Activated T-cell treated with anti-CD3 and anti-CD28 coated beads, Interleukin-2, amount 50 U/mL, for 24 hours (primary cell): ENCODE measurements at regions not wholly inside any gene's neighbourhood (a gene's known extent, or its start where the extent isn't known, plus 50 kb on each side); places are given as distances from the start of the nearest gene placed in this dataset.

Experiments used
- DNase-seq: peaks from one replicate; pipeline ENCODE4 v3.0.0-alpha.2; 2020
- H3K27ac Mint-ChIP-seq: 2 replicates; pipeline ENCODE4 v1.8.0; 2020; ENCODE audit warnings: mild to moderate bottlenecking, mixed read lengths
- H3K27me3 Mint-ChIP-seq: 2 replicates; pipeline ENCODE4 v1.8.0; 2020; ENCODE audit warnings: mixed read lengths
- H3K36me3 Mint-ChIP-seq: 2 replicates; pipeline ENCODE4 v1.8.0; 2020; ENCODE audit warnings: low read depth, mixed read lengths
- H3K4me1 Mint-ChIP-seq: 2 replicates; pipeline ENCODE4 v1.8.0; 2020; ENCODE audit warnings: low read depth, mixed read lengths
- H3K4me3 Mint-ChIP-seq: 2 replicates; pipeline ENCODE4 v1.8.0; 2020; ENCODE audit warnings: mild to moderate bottlenecking, moderate library complexity, mixed read lengths
- H3K9me3 Mint-ChIP-seq: 2 replicates; pipeline ENCODE4 v1.8.0; 2020; ENCODE audit warnings: mixed read lengths

DNA sequence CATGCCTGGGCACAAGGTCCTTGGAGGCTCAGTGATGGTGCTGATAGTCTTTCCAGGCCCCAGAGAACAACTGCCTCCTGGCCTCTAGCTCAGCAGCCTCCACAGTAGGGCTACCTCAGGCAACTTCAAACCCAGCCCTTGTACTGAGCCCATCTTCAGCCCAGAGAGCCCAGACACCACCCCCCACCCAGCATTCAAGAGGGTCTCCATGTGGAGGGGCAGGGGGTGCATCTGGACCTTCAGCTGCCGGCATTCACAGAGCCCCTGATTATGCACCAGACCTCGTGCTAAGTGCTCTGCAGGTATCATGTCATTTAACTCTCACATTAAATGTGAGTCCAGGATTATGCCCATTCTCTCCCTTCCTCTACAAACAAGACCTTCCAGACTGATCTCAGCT is 197.0 kb upstream of the ZC3H12A start:
- H3K4me1 Mint-ChIP-seq: no peaks in the 10 kb centered on the region
- H3K9me3 Mint-ChIP-seq: peaks cover 12% of the 10 kb centered on the region
- no peak for DNase-seq
- no peak overlapping the region for H3K27ac Mint-ChIP-seq
- H3K4me3 Mint-ChIP-seq: no peak overlapping the region
- H3K36me3 Mint-ChIP-seq: no peaks in the 10 kb centered on the region
- peaks cover 34% of the 10 kb centered on the region for H3K27me3 Mint-ChIP-seq

DNA sequence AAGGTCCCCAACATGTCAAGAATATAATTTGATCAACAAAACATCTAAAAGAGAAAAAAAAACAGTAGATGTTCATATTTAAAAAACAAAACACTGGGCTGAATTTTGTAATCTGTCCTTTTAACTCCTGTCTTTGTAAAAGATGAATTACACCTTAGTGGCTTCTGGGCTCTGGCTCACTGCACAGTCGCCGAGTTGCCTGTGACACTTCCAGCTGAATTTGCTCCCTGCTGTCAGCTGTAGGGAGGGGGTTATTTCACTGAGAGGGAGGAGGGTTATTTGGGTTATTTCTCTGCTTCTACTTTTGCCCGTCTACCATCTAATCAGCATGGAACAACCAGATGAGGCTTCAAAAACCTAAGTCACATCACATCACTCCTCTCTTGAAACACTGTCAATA is 193.0 kb upstream of the ZC3H12A start:
- no peaks in the 10 kb centered on the region for H3K36me3 Mint-ChIP-seq
- H3K27me3 Mint-ChIP-seq: peaks cover 44% of the 10 kb centered on the region
- H3K4me3 Mint-ChIP-seq: no peak overlapping the region
- peaks cover 12% of the 10 kb centered on the region for H3K9me3 Mint-ChIP-seq
- no peak overlapping the region for H3K27ac Mint-ChIP-seq
- no peak for DNase-seq
- H3K4me1 Mint-ChIP-seq: no peaks in the 10 kb centered on the region

DNA sequence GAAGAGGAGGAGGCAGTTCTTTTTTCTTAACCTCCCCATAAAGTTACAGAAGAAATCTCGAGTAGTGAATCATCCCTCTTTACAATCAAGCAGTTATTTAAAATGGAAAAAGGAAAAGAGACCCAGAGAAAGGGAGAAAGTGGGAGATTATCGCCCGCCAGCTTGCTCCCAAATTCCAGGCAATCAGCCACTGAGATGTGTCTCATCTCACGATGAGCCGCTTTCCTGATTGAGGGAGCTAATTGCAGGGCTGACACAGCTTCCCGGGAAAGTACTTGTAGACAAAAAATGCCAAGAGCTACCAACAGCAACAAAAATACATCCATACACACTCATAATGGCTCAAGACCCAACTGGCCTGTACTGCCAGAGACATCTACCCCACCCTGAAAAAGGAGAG is 191.6 kb upstream of the ZC3H12A start:
- Mint-ChIP-seq H3K27ac (no peak overlapping the region), H3K4me1 (no peaks in the 10 kb centered on the region), H3K4me3 (no peak overlapping the region), H3K36me3 (no peaks in the 10 kb centered on the region), H3K9me3 (peaks cover 12% of the 10 kb centered on the region), H3K27me3 (peaks cover 36% of the 10 kb centered on the region)
- no peak for DNase-seq

DNA sequence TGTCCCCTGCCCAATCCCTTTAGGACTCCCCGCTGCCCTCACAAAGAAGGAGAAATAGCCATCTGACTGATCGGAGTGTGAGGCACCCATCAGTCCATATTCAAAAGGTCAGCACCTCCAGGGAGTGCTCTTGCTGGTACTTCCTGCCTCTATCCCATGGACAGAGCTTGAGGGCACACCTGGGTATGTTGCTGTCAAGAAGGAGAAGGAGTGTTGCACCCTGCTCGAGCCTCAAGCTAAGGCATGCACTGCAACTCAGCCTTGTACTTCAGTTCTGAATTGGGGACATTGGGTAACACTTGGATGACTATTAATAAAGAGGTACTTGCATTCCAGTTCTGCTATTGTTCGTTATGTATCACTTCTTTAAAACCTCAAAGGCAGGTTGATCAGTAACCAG is 190.3 kb upstream of the ZC3H12A start:
- H3K27ac Mint-ChIP-seq: no peak overlapping the region
- no peak for DNase-seq
- H3K4me3 Mint-ChIP-seq: no peak overlapping the region
- H3K36me3 Mint-ChIP-seq: no peaks in the 10 kb centered on the region
- peaks cover 12% of the 10 kb centered on the region for H3K9me3 Mint-ChIP-seq
- peaks cover 33% of the 10 kb centered on the region for H3K27me3 Mint-ChIP-seq
- peaks cover 4% of the 10 kb centered on the region for H3K4me1 Mint-ChIP-seq

DNA sequence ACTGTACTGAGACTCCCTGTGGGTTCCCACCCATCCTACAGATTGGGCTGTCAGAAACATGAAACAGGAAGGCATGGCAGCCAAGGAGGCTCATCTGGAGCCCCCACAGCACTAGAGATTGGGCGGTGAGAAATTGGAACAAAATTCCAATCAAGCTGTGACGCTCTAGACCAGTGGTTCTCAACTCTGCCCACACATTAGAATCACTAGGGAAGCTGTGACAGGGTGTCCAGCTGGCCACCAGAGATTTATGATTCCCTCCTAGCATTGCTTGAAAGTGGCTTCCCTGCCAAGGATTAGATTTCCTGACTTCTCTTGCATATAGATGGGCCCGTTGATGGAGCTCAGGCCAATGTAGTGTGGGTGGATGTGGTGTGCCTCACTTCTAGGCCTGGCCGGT is 187.5 kb upstream of the ZC3H12A start:
- H3K36me3 Mint-ChIP-seq: no peaks in the 10 kb centered on the region
- peaks cover 4% of the 10 kb centered on the region for H3K4me1 Mint-ChIP-seq
- no peak overlapping the region for H3K27ac Mint-ChIP-seq
- H3K4me3 Mint-ChIP-seq: no peak overlapping the region
- DNase-seq: no peak
- peaks cover 25% of the 10 kb centered on the region for H3K27me3 Mint-ChIP-seq
- no peaks in the 10 kb centered on the region for H3K9me3 Mint-ChIP-seq

DNA sequence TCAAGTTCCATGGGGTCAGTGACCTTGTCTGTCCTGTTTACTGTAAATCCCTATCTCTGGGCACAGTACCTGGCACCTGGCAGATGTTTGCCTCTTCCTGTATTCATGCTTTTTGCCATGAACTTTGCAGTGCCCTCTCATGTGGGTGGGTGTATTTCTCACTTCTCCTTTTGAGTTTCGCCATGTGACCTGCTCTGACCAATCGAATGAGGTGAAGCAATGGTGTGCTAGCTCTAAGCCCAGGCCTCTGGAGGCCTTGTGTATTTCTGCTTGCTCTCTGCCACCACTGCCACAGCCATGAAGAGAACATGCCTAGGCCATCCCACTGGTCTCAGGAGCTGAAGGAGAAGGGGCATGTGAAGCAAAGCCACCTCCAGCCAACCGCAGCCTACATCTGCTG is 185.5 kb upstream of the ZC3H12A start:
- peaks cover 17% of the 10 kb centered on the region for H3K27me3 Mint-ChIP-seq
- H3K9me3 Mint-ChIP-seq: no peaks in the 10 kb centered on the region
- H3K4me3 Mint-ChIP-seq: no peak overlapping the region
- no peaks in the 10 kb centered on the region for H3K36me3 Mint-ChIP-seq
- H3K4me1 Mint-ChIP-seq: peaks cover 4% of the 10 kb centered on the region
- DNase-seq: no peak
- no peak overlapping the region for H3K27ac Mint-ChIP-seq

DNA sequence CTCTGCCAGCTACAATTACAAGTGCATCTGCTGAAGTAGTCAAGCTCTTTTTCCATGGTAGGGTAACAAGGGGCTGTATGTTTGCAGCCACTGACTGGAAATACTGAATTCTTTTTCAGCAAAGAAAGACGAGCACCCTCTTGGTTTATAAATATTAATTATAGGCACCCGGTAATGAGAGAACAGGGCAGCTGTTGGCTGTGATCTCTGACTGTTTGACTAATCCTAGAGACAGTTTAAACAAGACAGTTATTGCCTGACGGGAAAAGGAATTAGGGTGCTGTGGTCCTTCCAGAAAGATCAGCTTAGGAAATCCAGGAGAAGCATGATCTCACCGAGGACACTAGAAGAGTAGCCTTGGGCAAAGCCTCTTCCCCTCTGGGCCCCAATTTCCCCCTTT is 183.7 kb upstream of the ZC3H12A start:
- no peak overlapping the region for H3K4me3 Mint-ChIP-seq
- H3K9me3 Mint-ChIP-seq: no peaks in the 10 kb centered on the region
- H3K27ac Mint-ChIP-seq: no peak overlapping the region
- peaks cover 4% of the 10 kb centered on the region for H3K4me1 Mint-ChIP-seq
- no peaks in the 10 kb centered on the region for H3K36me3 Mint-ChIP-seq
- DNase-seq: no peak
- H3K27me3 Mint-ChIP-seq: peaks cover 22% of the 10 kb centered on the region

DNA sequence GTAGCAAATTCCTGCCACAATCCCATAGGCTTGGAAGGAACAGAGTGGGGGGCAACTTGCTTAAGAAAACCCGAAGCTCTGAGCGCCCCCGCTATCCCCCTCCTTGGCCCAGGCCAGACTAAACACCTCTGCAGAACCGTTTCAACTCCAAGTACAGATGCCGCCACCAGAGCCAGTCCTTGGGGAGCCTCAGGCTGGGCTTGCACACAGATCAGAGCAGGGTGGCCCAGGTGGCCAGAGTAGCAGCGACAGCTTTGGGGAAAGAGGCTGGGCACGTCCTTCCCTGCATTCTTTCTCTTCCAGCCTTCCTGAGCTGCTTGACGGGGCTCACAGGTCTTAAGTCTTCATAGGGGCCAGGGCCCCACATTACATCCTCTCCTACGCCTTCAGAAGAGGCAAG is 181.6 kb upstream of the ZC3H12A start:
- Mint-ChIP-seq H3K36me3 (no peaks in the 10 kb centered on the region), H3K4me1 (peaks cover 4% of the 10 kb centered on the region), H3K27ac (no peak overlapping the region), H3K27me3 (peaks cover 24% of the 10 kb centered on the region), H3K4me3 (no peak overlapping the region), H3K9me3 (no peaks in the 10 kb centered on the region)
- no peak for DNase-seq

DNA sequence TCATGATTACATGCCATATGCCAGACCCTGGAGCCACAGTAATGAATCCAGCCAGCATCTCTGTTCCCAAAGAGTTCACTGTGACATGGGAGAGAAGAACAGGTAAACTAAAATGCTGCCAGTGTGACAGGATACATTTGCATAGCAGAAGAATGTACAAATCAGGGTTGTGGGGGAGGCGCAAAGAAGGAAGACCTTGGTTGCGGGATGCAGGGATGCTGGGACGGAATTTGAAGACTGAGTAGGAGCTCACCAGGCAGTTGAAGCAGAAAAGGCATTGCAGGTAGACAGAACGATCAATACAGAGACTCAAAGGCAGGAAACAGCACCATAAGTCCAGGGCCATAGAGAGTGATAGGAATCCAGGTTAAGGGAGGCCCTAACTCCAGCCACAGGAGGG is 180.3 kb upstream of the ZC3H12A start:
- H3K27ac Mint-ChIP-seq: no peak overlapping the region
- no peak overlapping the region for H3K4me3 Mint-ChIP-seq
- DNase-seq: no peak
- H3K9me3 Mint-ChIP-seq: no peaks in the 10 kb centered on the region
- H3K27me3 Mint-ChIP-seq: peaks cover 26% of the 10 kb centered on the region
- peaks cover under 1% of the 10 kb centered on the region for H3K4me1 Mint-ChIP-seq
- no peaks in the 10 kb centered on the region for H3K36me3 Mint-ChIP-seq

DNA sequence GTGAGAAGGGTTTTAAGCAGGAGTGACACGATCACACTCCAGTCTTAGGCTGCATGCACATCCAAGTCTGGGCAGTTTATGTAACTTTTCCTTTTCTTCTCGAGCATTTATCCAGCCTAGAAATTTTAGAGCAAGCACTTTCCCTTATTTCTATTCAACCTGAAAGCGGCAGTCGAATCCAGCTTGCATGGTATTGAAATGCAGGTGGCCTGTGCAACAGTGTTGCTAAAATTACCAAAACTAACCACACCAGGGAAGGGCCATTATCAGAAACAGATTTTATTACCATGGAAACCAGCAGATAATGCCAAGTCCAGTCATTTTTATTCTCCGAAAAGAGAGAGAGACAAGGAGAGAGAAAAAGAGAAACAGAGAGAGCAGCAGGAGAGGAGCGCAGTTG is 179.9 kb upstream of the ZC3H12A start:
- no peaks in the 10 kb centered on the region for H3K36me3 Mint-ChIP-seq
- no peaks in the 10 kb centered on the region for H3K4me1 Mint-ChIP-seq
- no peak overlapping the region for H3K27ac Mint-ChIP-seq
- H3K9me3 Mint-ChIP-seq: no peaks in the 10 kb centered on the region
- no peak overlapping the region for H3K4me3 Mint-ChIP-seq
- DNase-seq: no peak
- peaks cover 26% of the 10 kb centered on the region for H3K27me3 Mint-ChIP-seq

DNA sequence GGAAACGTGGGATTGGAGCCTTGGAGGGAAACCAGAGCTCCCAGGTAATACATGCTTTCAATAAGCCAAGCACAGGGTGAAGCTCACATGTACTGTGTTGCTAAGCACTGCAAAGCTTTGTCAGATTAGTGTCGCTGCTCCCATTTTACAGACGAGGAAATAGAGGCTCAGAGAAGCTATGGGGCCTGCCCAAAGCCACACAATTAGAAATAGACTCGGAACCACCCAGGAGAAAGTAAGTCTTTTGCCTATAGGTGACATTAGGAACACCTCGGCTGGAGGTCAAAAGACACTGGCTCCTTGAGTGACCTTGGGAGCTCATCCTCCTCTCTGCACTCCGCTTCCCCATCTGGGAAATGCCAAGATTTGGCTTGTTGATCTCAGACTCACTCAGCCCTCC is 175.6 kb upstream of the ZC3H12A start:
- peaks cover 27% of the 10 kb centered on the region for H3K27me3 Mint-ChIP-seq

DNA sequence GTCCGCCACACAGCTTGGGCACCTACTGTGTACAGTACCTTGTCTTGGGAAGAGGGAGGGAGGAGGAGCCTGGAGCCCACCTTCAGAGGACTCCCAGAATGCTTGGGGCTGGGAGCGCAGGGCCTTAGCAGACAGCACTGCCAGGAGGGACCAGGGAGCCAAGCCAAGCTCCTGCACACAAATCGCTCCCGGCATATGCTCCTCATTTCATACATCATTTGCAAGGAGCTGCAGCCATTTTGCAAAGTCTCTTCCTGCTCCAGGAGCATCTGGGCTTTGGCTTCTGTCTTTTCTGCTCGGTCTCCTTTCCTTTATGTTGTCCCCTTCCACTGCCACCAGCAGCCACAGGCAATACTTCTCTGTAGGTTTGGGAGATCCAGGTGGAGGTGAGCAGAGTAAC is 175.2 kb upstream of the ZC3H12A start:
- Mint-ChIP-seq H3K4me1 (no peaks in the 10 kb centered on the region), H3K27me3 (peaks cover 23% of the 10 kb centered on the region), H3K4me3 (no peak overlapping the region), H3K27ac (no peak overlapping the region), H3K36me3 (no peaks in the 10 kb centered on the region), H3K9me3 (no peaks in the 10 kb centered on the region)
- no peak for DNase-seq

More for the DNA sequence above, 175.6 kb upstream of the ZC3H12A start:
- no peak overlapping the region for H3K4me3 Mint-ChIP-seq
- no peaks in the 10 kb centered on the region for H3K4me1 Mint-ChIP-seq
- no peak for DNase-seq
- no peaks in the 10 kb centered on the region for H3K36me3 Mint-ChIP-seq
- no peaks in the 10 kb centered on the region for H3K9me3 Mint-ChIP-seq
- no peak overlapping the region for H3K27ac Mint-ChIP-seq

DNA sequence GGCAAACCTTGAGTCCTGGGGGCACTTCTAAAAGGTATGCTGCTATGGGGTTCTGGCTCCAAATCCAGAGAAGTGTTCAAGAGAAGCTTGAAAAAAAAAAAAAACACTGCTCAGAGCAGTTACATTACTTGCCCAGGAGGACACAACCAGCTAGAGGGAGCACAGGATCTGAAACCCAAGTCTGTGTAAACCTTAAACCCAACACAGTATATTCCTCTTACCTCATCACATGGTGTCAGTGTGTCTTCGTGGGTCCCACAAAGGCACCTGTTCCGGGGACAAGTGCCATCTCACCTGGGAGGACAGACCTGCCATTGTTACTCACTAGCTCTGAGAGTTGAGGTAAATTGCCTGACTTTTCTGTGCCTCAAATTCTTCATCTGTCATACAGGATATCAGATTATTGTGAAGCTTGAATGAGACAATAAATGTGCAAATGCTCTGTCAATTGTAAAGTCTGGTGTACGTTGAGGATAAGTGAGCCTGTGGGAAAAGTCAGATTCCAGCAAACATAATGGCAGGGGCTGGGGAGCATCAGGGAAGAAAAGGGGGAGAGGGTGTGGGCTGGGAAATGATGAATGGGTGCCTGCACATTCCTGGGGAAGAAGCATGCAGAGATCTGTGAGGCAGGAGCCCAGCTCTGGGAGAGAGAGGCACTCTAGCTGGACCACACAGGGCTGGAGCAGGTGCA is 170.4 kb upstream of the ZC3H12A start:
- H3K4me3 Mint-ChIP-seq: no peak overlapping the region
- DNase-seq: no peak
- H3K36me3 Mint-ChIP-seq: no peaks in the 10 kb centered on the region
- no peaks in the 10 kb centered on the region for H3K4me1 Mint-ChIP-seq
- no peaks in the 10 kb centered on the region for H3K9me3 Mint-ChIP-seq
- no peak overlapping the region for H3K27ac Mint-ChIP-seq
- H3K27me3 Mint-ChIP-seq: peaks cover 8% of the 10 kb centered on the region

DNA sequence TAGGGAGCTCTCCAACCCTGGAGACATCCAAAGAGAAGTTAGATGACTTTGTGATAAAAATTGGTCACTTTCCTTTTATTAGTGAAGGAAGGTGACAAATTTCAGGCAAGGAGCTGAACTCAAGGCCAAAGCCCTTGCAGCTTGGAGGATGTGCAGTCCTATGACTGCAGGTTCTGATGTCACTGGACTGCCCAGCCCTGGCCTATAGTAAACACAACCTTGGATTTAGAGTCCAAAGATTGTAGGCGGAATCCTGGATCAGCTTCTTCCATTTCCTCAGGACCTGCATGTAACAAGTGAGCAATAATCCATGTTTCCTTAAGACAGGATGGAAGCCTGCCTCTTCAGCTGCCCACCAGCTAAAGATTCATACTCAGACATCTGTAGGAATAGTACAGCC is 169.3 kb upstream of the ZC3H12A start:
- H3K27ac Mint-ChIP-seq: no peak overlapping the region
- H3K4me1 Mint-ChIP-seq: no peaks in the 10 kb centered on the region
- no peak overlapping the region for H3K4me3 Mint-ChIP-seq
- no peaks in the 10 kb centered on the region for H3K36me3 Mint-ChIP-seq
- no peaks in the 10 kb centered on the region for H3K9me3 Mint-ChIP-seq
- DNase-seq: no peak
- peaks cover 11% of the 10 kb centered on the region for H3K27me3 Mint-ChIP-seq

DNA sequence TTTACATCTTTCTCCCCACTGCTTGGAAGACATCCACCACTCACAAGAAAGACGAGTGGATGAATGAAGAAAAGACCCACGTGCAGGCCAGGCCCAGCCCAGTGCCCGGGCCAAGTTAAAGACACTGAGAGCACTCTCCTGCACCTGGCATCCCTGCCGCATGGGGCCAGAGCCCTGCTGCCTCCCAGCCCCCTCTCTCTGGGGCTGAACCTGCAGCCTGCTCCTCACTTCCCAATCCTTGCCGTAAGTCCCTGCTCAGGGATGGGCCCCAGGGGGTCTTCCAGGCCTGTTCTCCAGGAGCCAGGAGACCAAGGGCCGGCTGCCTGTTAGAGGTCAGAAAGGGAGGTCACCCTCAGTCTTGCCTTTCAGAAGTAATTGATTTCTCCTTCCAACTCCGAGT is 168.5 kb upstream of the ZC3H12A start:
- Mint-ChIP-seq H3K27ac (no peak overlapping the region), H3K36me3 (no peaks in the 10 kb centered on the region), H3K4me3 (no peak overlapping the region), H3K9me3 (no peaks in the 10 kb centered on the region), H3K27me3 (peaks cover 13% of the 10 kb centered on the region), H3K4me1 (no peaks in the 10 kb centered on the region)
- DNase-seq: no peak

DNA sequence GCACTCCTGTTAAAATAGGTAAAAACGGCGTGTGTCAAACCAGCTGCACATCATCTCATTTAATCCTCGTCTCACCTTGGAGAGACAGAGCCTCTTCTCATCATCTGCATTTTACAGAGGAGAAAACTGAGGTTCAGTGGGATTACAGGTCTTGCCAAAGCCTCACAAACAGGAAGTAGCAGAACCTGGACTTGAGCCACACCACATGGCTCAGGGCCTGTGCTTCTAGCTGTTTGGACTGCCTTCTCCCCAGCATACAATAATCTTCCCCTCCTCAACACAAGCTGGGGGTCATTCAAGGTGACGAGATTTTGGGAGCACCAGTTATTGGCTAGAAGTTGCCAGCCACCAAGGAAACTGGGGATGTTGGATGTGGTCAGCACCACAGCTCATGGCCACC is 167.9 kb upstream of the ZC3H12A start:
- Mint-ChIP-seq H3K4me3 (no peak overlapping the region), H3K27ac (no peak overlapping the region), H3K9me3 (no peaks in the 10 kb centered on the region), H3K4me1 (no peaks in the 10 kb centered on the region), H3K36me3 (no peaks in the 10 kb centered on the region), H3K27me3 (peaks cover 9% of the 10 kb centered on the region)
- no peak for DNase-seq
